Hindlimb muscle (tissue), 1 donor: ENCODE measurements at regions not wholly inside any gene's neighbourhood (a gene's known extent, or its start where the extent isn't known, plus 50 kb on each side); places are given as distances from the start of the nearest gene placed in this dataset.
"Not testable (repeated sequence)": the region's sequence is repeated elsewhere in the genome, so short reads cannot be mapped to it uniquely, and the experiment has no call there.

Experiments
- DNase-seq: peaks from one replicate; pipeline ENCODE4 v3.0.0-alpha.2; 2013

DNA sequence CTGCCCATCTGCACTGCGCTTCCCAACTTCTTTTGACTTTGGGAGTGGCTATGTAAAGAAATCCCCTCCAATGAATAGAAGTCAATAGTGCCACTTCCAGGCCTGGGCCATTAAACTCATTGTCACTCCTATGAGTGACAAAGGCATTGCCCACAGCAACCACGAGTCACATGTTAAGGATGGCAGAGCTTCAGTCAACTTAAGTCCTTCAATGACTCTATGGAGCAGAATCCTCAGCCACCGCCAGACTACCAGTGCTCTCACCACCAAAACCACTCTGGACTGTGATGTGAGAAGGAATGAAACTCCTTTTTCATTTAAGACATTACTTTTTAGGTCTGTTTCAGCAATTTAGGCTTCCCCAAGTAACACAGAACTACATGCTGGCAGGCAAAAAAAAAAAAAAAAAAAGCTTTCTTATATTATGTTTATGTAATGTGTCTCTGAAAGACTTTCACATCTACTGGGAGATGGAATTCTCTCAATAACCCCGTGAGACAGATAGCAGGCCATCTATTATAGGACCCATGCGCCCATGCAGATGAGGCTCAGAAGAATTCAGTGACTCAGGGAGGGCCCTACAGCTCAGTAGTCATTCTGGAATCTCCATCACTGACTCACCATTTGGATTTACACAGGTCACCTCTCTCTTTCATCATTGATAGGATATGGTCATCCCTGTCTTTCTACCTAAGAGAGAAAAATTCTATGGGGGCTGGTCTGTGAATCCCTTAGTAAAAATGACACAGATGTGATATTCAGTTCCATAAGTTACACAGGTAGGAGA is 180.5 kb downstream of the CEMIP2 start:
- no peak for DNase-seq

DNA sequence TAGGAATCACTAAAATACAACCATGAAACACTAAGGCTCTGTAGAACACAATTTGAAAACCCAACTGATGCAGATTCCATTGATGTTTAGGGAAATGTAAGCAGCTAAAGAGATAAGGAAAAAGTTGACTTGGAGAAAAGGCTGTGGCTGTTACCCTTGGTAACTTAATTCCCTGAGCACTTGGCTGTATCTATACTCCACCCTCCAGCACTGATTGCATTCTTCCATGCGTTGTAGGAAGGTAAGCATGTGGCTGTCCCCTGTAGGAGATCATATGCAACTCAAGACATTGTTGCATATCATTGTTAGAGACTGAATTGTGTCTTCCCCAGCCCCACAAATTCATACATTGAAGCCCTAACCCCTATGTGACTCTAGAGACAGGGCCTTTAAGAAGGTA is 184.5 kb downstream of the CEMIP2 start:
- no peak for DNase-seq

DNA sequence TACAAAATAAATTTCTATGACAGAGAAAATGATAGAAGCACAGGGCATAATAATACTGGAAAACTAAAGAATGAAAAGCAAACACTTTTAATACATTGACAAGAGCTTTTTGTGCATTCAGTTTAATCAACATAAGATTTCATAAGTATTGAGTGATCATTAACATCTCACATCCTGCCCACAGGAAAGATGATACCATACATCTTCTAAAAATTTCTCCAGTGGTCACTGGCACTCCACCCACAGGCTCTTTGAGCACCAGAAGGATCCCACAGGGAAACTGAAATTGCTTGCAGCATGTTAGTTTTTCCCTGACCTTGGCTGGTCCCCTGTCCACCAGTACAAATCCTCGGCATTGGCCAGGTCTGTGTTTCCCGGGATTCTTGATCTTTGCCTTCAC is 186.0 kb downstream of the CEMIP2 start:
- DNase-seq = no peak

DNA sequence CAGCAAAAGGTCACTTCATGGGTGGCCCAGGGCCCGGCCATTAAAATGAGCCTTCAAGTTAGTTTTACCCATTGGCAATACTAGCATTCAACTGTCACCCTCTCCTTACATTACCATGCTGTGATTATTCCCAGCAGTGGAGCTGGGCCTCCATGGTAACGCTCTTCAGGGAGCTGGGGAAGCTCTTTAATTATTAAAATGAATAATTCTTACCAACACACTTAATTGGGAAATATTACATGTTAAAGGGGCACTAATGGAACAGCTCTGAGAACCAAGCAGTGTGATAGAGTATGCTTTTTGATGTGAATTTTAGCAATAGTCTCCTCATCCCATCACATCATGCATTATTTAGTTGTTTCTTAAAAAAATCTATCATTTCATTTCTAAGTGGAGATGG is 187.2 kb downstream of the CEMIP2 start:
- DNase-seq = no peak

DNA sequence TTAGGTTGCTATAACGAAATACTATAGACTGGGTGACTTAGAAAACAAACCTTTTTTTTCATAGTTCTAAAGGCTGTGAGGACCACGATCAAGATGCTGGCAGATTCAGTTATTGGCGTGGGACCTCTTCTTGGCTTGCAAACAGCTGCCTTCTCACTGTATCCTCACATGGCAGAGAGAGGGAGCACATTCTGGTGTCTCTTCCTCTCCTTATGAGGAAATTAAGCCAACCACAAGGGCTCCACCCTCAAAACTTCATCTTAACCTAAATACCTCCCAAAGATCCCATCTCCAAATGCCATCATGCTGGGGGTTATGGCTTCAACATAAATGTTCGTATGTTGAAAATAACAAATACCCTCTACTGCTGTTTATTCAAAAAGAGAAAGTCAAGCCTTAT is 197.1 kb downstream of the CEMIP2 start:
- no peak for DNase-seq

DNA sequence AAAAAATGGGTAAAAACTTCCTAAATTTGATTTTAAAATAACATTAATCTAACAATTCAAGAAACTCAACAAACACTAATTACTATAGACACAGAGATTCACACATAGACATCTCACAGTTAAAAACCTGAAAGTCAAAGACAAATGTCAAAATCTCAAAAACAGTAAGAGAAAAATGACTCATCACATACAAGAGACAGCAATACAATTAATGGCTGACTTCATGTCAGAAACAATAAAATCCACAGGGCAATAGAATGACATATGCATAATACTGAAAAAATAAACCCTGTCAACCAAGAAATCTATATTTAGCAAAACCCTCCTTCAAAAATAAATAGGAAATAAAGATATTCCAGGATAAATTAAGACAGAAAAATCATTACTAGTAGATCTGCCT is 200.4 kb downstream of the CEMIP2 start:
- no peak for DNase-seq

DNA sequence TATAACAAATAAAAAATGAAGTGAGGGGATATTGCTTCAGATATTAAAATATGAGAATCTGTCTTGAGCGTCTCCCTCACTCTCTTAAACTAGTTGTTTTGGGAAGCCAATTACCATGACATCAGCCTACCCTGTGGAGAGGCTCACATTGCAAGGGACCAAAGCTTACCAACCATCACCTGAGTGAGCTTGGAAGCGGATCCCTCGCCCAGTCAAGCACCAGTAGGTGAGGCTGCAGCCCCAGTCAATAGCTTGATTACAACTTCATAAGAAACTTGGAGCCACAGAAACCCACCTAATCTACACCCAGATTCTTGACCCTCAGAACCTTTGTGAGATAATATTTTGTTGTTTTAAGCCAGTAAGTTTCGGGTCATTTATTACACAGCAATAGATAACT is 206.2 kb downstream of the CEMIP2 start:
- no peak for DNase-seq

DNA sequence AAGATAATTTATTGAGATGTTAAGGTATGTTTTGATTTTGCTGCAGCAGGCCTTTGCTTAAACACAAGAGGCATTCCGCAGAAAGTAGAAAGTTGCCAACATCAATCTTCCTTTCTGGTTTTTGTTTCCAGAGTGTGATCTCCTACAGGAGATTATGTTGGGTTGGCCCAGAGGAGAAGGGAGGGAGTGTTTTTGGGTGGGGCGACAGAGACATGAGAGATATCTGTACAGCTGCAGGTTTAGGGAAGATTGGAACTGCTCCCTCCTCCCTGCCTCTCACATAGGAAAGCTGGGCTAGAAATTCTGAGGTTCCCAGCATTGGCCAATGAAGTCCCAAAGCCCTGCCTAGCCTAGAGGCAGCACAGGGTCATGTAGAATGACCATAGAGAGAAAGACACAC is 211.0 kb downstream of the CEMIP2 start:
- DNase-seq = no peak

DNA sequence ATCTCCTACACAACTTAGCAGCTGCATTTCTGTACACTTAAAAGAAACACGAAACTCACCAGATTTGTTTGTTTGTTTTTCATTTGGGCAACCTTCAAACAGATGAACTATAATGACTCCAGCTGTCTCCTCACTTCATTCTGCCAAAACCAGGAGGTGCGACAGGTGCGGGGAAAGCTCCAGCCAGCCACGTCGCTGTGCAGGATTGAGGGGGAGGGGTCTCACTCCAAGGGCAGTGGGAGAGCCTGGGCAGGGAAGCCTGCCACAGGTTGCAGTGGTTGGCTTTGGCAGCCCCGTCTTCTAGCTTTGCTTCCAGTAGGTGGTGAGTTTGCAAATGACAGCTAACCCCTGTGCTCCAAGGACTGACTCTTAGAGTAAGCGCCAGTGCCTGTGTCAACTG is 215.8 kb downstream of the CEMIP2 start:
- DNase-seq = no peak

DNA sequence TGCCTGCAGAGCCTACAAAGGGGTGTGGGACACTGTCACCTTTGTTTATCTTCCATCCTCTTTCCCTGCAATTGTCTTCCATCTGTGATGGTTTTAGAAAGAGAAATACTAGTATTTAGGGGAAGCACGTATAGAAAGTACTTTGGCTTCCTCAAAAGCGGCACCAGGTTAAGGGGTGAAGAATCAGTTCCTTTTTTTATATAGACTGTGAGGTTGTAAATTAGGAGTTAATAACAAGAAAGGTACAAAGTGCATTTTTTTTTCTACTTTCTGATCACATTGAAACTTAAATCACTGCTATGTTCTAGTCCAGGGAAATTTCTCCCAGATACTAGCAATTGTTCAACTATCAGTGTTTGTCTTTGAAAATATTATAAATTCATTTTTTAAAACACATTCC is 219.3 kb downstream of the CEMIP2 start:
- no peak for DNase-seq

DNA sequence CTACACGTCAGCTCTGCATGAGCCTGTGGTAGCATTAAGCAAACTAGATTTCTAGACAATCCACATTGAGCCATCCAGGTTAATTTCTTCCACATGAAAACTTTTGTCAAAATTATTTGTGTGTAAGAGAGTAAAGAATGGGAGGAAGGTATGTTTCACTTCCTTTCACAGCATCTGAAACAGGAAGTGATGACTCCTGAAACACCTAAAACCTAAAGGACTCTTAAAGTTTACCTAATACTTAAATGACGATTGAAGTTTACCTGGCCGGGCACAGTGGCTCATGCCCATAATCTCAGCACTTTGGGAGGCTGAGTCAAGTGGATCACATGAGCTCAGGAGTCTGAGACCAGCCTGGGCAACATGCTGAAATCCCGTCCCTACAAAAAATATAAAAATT is 223.8 kb downstream of the CEMIP2 start:
- DNase-seq = no peak

DNA sequence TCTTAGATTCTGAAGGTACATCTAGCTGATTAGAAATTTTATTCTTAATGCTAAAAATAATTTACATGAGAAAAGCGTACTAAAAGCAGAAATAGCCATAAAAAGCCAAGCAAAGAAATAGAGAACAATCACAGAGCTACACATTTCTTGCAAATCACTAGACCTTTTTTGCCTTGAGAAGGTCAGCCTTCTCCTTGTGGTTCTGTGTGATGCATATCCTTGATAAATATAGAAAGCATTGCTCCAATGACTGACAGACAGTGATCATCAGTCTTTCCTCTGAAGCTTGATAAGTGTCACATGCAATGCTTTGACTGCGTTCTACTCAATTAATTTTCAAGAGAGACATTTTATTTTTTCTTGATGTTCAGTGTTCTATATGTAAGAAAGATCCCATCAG is 226.9 kb downstream of the CEMIP2 start:
- DNase-seq = no peak

DNA sequence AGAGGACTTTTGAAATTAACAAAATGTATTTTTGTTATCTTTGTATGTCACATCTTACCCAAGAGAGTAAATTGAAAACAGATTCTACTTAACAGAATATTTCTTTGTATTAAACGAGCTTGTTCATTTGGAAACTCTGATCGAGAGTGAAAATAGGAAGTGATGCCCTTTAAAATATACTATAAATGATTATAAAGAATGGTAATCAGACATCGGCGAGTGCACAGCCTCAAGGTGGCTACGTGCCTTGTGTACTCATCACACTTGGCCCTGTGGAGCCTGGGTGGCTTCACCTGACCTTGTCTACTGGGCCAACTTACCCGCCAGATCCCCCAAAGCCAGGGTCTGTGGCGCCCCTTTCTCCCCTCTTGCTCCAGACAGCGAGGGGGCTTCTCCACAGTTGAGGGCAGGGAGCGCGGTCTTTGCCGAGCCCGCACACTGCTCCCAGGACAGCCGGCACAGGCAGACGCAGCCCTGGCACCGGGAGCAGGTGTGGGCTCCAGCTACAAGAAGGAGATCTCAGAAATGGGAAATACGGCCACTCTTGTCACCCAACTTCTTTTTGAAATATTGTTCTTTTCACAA is 243.2 kb downstream of the CEMIP2 start:
- DNase-seq = no peak

DNA sequence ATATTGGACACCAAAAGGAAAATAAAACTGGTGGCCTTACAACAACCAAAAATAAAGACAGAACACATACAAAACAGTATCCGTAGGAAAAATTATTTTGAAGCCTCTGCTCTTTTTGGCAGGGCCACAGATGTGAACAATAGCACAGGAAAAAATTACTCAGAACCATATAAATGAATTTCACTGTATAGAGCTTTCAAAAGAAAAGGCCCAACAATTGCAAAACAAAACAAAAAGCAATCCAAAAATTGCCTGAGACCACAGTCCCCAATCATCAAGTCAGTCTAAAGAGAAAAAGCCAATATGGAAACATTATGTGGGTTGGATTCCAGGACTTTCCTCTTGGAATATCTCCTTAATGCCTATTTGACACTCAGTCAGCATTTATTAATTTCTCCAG is 243.8 kb downstream of the CEMIP2 start:
- peak; percentile 61 for DNase-seq

DNA sequence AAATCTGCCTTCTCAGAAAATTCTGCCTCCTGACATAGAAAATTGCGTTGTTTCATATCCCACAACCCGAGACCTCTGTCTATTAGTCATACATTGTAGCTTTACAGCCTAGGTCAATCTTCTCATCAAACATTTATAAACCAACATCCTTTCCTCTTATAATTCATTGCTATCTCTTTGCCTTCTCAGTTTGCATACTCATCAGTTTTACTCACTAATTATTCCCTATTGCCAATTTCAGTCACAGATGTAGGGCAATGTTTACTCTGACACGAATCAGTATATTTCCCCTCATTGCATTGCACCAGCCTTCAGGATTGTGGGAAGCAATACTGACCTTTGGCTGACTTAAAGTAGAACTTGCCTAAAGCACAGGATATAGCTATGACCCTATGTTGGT is 247.2 kb downstream of the CEMIP2 start:
- DNase-seq = no peak

DNA sequence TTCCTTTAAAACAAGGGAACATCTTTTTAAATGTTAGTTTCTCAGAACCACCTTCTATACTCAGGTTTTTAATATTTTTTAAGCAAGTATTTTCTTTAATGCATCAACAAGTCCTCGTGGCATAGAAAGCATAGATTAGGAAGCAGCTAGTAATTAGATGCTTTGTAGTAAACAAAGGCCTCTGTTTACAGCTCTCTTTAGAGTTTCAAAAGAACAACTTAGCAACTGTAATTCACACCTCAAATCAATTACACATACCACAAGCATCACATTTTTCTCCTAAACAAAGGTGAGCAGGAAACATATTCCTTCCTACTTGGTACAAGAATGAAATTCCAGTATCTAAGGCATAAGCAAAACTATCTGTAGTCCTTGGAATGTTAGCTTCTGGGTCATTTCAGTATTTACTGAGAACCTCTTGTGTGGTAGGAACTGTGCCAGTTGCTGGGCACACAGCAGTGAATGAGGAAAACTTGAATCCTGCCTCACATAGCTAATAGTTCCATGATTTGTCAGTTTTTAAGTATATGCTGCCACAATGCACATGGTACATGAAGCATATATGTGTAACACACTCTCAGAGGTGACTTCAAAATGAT is 249.1 kb downstream of the CEMIP2 start:
- DNase-seq = no peak

DNA sequence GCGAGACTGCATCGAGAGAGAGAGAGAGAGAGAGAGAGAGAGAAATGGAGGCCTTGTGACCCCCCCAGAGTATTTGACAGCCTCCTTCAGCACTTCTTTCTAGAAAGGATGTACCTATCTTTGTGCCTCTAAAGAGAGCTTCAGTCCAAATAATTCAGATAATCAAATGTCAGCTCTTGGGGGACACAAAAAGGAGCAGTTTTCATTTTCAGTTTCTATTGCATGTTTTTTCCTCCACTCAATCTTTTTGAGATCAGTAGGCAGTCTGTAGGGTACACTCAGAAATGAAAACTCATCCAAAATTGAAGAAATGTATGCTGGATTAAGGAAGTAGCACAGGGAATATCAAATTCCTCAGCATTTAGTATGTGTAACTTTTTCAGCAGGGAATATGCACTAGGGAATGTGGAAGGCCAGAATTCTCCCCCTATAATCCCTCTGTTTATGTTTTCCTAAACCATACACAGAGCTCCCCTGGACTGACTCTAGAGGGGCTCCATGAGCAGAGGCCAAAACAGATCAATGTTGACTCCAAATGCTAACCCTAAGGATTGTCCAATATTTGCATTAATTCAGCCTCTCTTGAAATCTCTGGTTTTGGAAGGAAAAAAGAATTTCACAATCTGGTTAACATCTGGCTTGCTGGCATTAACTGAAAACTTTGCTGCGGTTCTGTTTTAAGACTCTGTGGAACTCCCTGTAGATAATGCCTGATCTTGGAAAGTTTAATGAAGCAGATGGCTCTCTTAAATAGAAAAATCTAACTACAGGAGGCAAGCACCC is 250.1 kb downstream of the CEMIP2 start:
- peak; percentile 72 for DNase-seq

DNA sequence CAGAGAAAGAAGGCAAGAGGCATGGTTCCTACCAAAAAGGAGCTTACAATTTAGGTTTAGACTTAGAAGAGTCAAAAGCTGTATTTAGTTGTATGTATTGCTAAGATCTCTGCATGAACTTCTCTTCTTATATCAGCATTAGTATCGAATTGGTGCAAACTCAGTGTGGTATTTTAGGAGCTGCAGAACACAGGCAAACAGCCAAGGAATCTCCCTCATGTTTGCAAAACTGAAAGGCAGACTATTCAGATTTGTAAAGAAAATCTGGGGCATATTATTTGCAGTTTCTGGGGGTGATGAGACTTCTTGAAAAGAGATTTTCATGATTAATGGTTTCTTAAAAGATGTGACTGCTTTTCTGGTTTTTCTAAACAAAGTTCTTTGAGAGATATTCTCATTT is 252.7 kb downstream of the CEMIP2 start:
- DNase-seq = no peak

DNA sequence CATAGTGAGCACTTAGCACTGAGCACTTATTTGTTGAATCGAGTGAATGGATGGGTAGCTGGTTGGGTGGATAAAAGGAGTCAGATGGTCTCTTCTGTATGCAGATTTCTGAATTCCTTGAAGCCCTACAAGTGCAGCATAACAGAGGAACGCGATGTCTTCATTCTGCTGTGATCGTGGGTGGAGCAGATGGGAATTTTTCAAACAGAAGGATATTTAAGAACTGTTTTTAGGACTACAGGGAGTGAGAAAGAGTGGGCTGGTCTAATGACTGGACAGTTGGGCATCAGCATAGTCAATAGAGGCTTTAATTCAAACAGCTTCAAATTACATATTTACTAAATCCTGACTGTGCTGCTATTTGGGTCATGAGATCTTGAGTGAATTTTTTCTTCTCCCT is 253.2 kb downstream of the CEMIP2 start:
- no peak for DNase-seq

DNA sequence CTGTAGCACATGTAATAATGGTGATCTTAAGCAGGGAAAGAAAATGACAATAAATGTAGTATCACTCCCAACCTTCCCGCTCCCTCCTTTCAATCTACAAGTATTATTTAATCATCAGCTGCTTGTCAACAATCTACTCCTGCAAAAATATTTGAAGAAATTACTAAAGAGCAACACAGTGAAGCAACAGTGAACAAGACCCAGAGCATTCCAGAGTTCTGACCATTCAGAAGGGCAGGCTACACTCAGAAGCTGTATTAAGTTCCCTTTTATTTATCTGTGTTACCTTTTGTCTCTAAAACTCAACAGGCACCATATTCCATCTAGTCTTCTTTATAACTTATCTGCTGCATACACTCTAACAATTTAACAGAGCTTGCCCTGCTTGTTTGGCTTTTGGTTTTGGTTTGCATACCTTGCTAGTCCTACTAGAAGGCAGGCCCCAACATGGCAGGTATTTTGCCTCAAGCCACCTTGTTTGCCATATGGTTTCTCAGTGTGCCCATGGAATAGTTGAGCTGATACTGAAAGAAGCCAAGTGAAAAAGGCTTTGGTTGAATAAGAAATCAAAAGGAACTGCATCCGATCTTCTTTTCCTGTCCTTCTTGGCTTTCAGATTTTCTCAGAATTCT is 253.9 kb downstream of the CEMIP2 start:
- no peak for DNase-seq

DNA sequence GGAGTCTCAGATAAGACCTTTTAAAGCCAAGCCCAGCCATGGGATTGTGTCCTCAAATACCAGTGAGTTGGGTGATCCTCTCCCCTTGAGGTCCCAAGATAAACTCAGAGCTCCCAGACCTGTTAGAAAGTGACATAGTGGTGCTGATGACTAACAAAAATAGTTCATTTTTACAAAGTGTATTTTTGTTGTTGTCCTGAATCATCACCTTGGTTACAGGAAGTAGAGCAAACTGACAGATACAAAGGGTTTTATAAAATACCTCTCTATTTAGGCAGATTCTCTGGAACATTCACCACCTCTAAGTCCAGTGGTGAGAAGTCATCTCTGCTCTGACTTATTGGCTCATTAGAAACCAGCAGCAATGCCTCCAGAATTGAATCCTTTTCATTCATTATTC is 259.3 kb downstream of the CEMIP2 start:
- no peak for DNase-seq

DNA sequence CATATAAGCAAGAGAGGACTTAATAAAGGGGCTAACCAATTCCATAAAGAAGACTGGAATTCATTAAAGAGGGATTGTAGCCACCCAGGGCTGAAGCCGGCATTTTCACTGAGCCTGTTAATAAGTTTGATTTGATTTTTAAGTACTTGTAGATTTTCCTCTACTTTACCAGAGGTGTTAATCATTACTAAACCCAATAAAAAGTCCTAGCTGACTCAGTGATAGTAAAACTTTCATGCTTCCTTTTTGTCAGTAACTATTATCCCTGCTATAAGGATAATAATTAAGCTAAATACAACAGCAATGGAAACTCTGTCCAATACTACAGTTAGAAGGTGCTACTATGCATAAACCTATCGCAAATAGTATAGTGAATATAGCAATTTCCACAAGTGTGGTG is 260.2 kb downstream of the CEMIP2 start:
- DNase-seq = not testable (repeated sequence)

DNA sequence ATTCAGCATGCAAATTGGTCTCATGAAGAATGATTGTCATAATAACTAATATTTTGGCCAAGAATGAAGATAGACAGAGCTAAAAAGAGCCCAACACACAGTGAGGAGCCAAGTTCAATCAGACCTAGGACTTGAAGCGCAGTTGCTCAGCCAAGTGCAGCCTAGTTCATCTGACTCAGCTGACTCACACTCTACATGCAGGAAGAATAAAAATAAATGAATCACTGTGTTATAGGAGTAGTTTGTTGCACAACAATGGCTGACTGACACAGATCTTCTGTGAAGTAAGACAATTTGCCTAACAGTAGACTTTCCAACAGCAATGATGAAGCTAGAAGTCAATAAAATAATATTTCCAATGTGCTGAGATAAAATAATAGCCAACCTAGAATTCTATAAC is 261.5 kb downstream of the CEMIP2 start:
- no peak for DNase-seq
